MCF 10A (cell line): ENCODE measurements at regions not wholly inside any gene's neighbourhood (a gene's known extent, or its start where the extent isn't known, plus 50 kb on each side); places are given as distances from the start of the nearest gene placed in this dataset.

ENCODE experiments used
- BruUV-seq: library from RNA; stranded (reverse); fragments of 400-500 nt; replicated peaks from 2 replicates; lab custom pipeline; 2021; lab: Mats Ljungman, UMichigan
- CTCF ChIA-PET: fragments of 300-600 bp; sonication (Branson Sonifier 250); formaldehyde crosslinking; extraction: SDS; loops from one replicate; lab custom pipeline; 2021; ENCODE audit warnings: antibody characterized with exemption, inconsistent platforms; lab: Yijun Ruan, JAX
- POLR2A ChIA-PET: fragments of 300-600, 350-650 bp; sonication (Branson Sonifier 250); formaldehyde crosslinking; extraction: SDS; loops from one replicate; lab custom pipeline; 2020; ENCODE audit warnings: antibody characterized with exemption, inconsistent platforms; lab: Yijun Ruan, JAX
- DNase-seq: peaks from one replicate; pipeline ENCODE4 v3.0.0-alpha.2; 2018; ENCODE audit not compliant: unreplicated experiment
- H3K27ac Mint-ChIP-seq: one replicate; pipeline ENCODE4 v1.8.0; 2022; ENCODE audit warnings: mild to moderate bottlenecking, low read depth, mixed read lengths; ENCODE audit not compliant: unreplicated experiment
- H3K27me3 Mint-ChIP-seq: one replicate; pipeline ENCODE4 v1.8.0; 2022; ENCODE audit warnings: mixed read lengths; ENCODE audit not compliant: insufficient read depth, unreplicated experiment
- H3K36me3 Mint-ChIP-seq: one replicate; pipeline ENCODE4 v1.8.0; 2022; ENCODE audit warnings: mild to moderate bottlenecking, moderate library complexity, mixed read lengths; ENCODE audit not compliant: insufficient read depth, unreplicated experiment
- H3K4me1 Mint-ChIP-seq: one replicate; pipeline ENCODE4 v1.8.0; 2022; ENCODE audit warnings: mixed read lengths; ENCODE audit not compliant: insufficient read depth, unreplicated experiment
- H3K4me3 Mint-ChIP-seq: one replicate; pipeline ENCODE4 v1.8.0; 2022; ENCODE audit warnings: mild to moderate bottlenecking, moderate library complexity, mixed read lengths; ENCODE audit not compliant: unreplicated experiment
- H3K9me3 Mint-ChIP-seq: one replicate; pipeline ENCODE4 v1.8.0; 2022; ENCODE audit warnings: mixed read lengths; ENCODE audit not compliant: unreplicated experiment
- CTCF ChIP-seq: fragments of 200-600 bp; IDR thresholded peaks from one replicate; pipeline ENCODE4 v1.8.0; 2022; ENCODE audit warnings: antibody characterized with exemption, mild to moderate bottlenecking; ENCODE audit not compliant: unreplicated experiment
- intact Hi-C: fragments of 100-400 bp; cut with micrococcal nuclease; formaldehyde crosslinking; loops from 2 replicates; pipeline ENCODE4 v1.14.1; 2022

- no peaks in the 10 kb centered on the region for H3K36me3 Mint-ChIP-seq
- TF ChIP-seq CTCF, result no peak
- intact Hi-C loops, result no loop called here
- H3K4me1 Mint-ChIP-seq, result peaks cover 16% of the 10 kb centered on the region
- ChIA-PET CTCF (interaction anchor here (0.5 to 0.7 kb wide), 3 partner anchors 20 to 80 kb away, joined by 3 read pairs; no protein-coding TSS in a partner anchor), POLR2A (no interaction called here)
- H3K27ac Mint-ChIP-seq, result no peak overlapping the region
- H3K27me3 Mint-ChIP-seq, result no peaks in the 10 kb centered on the region
- no peak for DNase-seq
- H3K9me3 Mint-ChIP-seq, result no peaks in the 10 kb centered on the region
- no TSS peak for BruUV-seq
- H3K4me3 Mint-ChIP-seq, result no peak overlapping the region
Measured at GRCh38 chr4:53734182-53734581, 142.9 kb upstream of the LNX1 start.

GRCh38 chr4:53732661-53733060 is 141.4 kb upstream of the LNX1 start:
- BruUV-seq, result no TSS peak
- intact Hi-C loops, result no loop called here
- POLR2A ChIA-PET, result no interaction called here
- DNase-seq, result no peak
- H3K4me1 Mint-ChIP-seq, result peaks cover 16% of the 10 kb centered on the region
- no peaks in the 10 kb centered on the region for H3K36me3 Mint-ChIP-seq
- no peak for TF ChIP-seq CTCF
- H3K9me3 Mint-ChIP-seq, result no peaks in the 10 kb centered on the region
- H3K27me3 Mint-ChIP-seq, result no peaks in the 10 kb centered on the region
- no peak overlapping the region for H3K27ac Mint-ChIP-seq
- CTCF ChIA-PET, result interaction anchor here (0.6 kb wide), 1 partner anchor 501 kb away, joined by 4 read pairs; no protein-coding TSS in a partner anchor
- no peak overlapping the region for H3K4me3 Mint-ChIP-seq

- no peak for TF ChIP-seq CTCF
- H3K27me3 Mint-ChIP-seq, result no peaks in the 10 kb centered on the region
- H3K4me3 Mint-ChIP-seq, result no peak overlapping the region
- H3K27ac Mint-ChIP-seq, result no peak overlapping the region
- no peaks in the 10 kb centered on the region for H3K36me3 Mint-ChIP-seq
- no peak for DNase-seq
- H3K4me1 Mint-ChIP-seq, result peaks cover 8% of the 10 kb centered on the region
- H3K9me3 Mint-ChIP-seq, result no peaks in the 10 kb centered on the region
- ChIA-PET POLR2A (interaction anchor here (0.7 kb wide), 1 partner anchor 207 kb away, joined by 3 read pairs; no protein-coding TSS in a partner anchor), CTCF (interaction anchor here (2.1 kb wide), 1 partner anchor 24 kb away, joined by 10 read pairs; no protein-coding TSS in a partner anchor)
- no TSS peak for BruUV-seq
- intact Hi-C loops, result no loop called here
Measured at GRCh38 chr4:53730031-53730805, 138.9 kb upstream of the LNX1 start.

- Mint-ChIP-seq H3K36me3 (no peaks in the 10 kb centered on the region), H3K4me1 (peaks cover under 1% of the 10 kb centered on the region), H3K27ac (no peak overlapping the region), H3K4me3 (no peak overlapping the region), H3K27me3 (no peaks in the 10 kb centered on the region), H3K9me3 (no peaks in the 10 kb centered on the region)
- no peak for DNase-seq
- no peak for TF ChIP-seq CTCF
- BruUV-seq, result no TSS peak
- CTCF ChIA-PET, result interaction anchor here (0.6 to 1.0 kb wide), 2 partner anchors 9 to 15 kb away, joined by 4 read pairs; no protein-coding TSS in a partner anchor
- POLR2A ChIA-PET, result no interaction called here
- intact Hi-C loops, result no loop called here
Measured at GRCh38 chr4:53722110-53722509, 130.8 kb upstream of the LNX1 start.
